ENCODE measurements at regions not wholly inside any gene's neighbourhood (a gene's known extent, or its start where the extent isn't known, plus 50 kb on each side); places are given as distances from the start of the nearest gene placed in this dataset.

DNA sequence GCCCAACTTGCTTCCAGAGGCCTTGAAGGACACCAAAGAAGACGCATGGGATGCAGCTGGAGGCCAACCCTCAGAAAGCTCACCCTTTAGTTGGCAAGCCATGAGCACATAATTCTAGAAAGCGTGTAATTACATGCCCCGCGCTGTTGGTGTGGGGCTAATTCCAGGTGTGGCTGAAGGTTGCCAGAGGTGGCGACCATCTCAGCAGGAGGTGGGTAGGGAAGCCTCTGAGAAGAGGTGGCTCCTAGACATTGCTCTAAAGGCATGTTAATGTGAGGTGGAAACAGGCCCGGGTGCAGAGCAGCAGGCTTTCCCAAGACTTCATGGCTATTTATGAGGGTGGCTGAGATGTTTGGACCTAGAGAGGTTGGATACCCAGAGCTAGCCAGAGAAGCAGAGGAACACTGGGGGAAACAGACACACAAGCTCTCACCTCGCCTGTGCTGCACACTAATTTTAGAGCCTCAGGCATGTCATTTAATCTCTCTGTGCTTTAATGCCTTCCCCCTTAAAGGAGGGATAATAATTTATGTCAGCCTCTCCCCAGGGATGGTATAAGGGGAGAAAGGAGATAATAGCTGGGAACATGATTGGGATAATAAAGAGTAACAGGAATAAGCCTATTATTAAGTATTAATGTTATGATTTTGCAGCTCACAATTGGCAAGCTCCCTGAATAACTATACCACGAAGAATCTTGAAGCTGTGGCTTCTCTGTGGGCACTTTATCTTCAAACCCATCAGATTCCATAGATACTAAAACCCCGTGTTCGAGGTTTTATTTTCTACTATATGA, 60.0 kb upstream of the HELT start:
- TF ChIP-seq, protein P1, sequence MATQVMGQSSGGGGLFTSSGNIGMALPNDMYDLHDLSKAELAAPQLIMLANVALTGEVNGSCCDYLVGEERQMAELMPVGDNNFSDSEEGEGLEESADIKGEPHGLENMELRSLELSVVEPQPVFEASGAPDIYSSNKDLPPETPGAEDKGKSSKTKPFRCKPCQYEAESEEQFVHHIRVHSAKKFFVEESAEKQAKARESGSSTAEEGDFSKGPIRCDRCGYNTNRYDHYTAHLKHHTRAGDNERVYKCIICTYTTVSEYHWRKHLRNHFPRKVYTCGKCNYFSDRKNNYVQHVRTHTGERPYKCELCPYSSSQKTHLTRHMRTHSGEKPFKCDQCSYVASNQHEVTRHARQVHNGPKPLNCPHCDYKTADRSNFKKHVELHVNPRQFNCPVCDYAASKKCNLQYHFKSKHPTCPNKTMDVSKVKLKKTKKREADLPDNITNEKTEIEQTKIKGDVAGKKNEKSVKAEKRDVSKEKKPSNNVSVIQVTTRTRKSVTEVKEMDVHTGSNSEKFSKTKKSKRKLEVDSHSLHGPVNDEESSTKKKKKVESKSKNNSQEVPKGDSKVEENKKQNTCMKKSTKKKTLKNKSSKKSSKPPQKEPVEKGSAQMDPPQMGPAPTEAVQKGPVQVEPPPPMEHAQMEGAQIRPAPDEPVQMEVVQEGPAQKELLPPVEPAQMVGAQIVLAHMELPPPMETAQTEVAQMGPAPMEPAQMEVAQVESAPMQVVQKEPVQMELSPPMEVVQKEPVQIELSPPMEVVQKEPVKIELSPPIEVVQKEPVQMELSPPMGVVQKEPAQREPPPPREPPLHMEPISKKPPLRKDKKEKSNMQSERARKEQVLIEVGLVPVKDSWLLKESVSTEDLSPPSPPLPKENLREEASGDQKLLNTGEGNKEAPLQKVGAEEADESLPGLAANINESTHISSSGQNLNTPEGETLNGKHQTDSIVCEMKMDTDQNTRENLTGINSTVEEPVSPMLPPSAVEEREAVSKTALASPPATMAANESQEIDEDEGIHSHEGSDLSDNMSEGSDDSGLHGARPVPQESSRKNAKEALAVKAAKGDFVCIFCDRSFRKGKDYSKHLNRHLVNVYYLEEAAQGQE (IDR thresholded peaks at IDR 0.05; ENCODE audit: insufficient read depth in 1 of 2, low read depth in 2 of 2, low read length in 2 of 2): no peak
- TF ChIP-seq SIN3A (IDR thresholded peaks at IDR 0.05; ENCODE audit: borderline replicate concordance, insufficient read depth, low read length) (no peak), TAF1 (IDR thresholded peaks at IDR 0.05; ENCODE audit: borderline replicate concordance, insufficient read depth, low read length) (no peak), FOXP2 (optimal IDR thresholded peaks at IDR 0.05; ENCODE audit: borderline replicate concordance, extremely low read depth, extremely low read length, insufficient read depth) (no peak), POLR2AphosphoS5 (IDR thresholded peaks at IDR 0.05; ENCODE audit: low read depth, low read length) (no peak)
